ENCODE measurements at regions not wholly inside any gene's neighbourhood (a gene's known extent, or its start where the extent isn't known, plus 50 kb on each side); places are given as distances from the start of the nearest gene placed in this dataset.

DNA sequence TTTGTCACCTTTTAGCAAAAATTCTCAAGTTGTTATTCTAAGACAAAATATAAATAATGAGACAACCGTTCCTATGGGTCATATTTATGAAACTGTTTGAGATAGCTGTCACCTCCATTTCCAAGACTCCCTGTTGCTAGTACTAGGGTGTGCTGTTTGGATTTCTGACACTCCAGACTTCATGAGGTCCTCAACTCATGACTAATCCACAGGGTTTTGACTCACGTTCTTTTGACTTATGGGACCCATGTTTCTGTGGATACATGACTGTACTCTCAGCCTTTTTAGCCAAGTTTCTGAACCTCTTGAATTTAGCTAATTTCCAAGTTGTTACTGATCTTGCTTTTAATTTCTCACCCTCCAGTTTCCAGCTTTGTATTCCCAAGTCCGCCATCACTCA is 178.7 kb upstream of the FAM98A start:
- Histone ChIP-seq H3K9me3 (ENCODE audit: insufficient read depth, low read depth) (no peaks in the 10 kb centered on the region), H3K36me3 (ENCODE audit: low read depth) (no peaks in the 10 kb centered on the region), H3F3A (ENCODE audit: insufficient read depth, low read depth) (no peaks in the 10 kb centered on the region), H3K27ac (no peak overlapping the region), H3K4me2 (no peak overlapping the region), H3K79me2 (ENCODE audit: low read depth) (no peaks in the 10 kb centered on the region), H3K9me2 (ENCODE audit: insufficient read depth) (no peaks in the 10 kb centered on the region), H3K27me3 (ENCODE audit: insufficient read depth, low read depth) (peaks cover 14% of the 10 kb centered on the region), H3K4me3 (no peak overlapping the region), H4K20me1 (ENCODE audit: insufficient read depth) (no peaks in the 10 kb centered on the region), H2AFZ (no peak overlapping the region), H3K4me1 (replicated peaks; ENCODE audit: insufficient read depth) (no peaks in the 10 kb centered on the region)
- CTCF ChIA-PET, result no interaction called here
- no TSS peak for BruUV-seq (replicated peaks)
- POLR2A ChIA-PET (ENCODE audit: unreplicated experiment), result no interaction called here
- no peak for DNase-seq
- TF ChIP-seq EZH2 (IDR thresholded peaks at IDR 0.05; ENCODE audit: low read depth), result no peak
- TF ChIP-seq, protein P1, sequence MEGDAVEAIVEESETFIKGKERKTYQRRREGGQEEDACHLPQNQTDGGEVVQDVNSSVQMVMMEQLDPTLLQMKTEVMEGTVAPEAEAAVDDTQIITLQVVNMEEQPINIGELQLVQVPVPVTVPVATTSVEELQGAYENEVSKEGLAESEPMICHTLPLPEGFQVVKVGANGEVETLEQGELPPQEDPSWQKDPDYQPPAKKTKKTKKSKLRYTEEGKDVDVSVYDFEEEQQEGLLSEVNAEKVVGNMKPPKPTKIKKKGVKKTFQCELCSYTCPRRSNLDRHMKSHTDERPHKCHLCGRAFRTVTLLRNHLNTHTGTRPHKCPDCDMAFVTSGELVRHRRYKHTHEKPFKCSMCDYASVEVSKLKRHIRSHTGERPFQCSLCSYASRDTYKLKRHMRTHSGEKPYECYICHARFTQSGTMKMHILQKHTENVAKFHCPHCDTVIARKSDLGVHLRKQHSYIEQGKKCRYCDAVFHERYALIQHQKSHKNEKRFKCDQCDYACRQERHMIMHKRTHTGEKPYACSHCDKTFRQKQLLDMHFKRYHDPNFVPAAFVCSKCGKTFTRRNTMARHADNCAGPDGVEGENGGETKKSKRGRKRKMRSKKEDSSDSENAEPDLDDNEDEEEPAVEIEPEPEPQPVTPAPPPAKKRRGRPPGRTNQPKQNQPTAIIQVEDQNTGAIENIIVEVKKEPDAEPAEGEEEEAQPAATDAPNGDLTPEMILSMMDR (conservative IDR thresholded peaks at IDR 0.05), result no peak
- intact Hi-C loops (cut with micrococcal nuclease; ENCODE audit: unreplicated experiment), result loop anchor here (2.0 kb wide), 1 partner anchor 41 kb away; no protein-coding TSS in a partner anchor

DNA sequence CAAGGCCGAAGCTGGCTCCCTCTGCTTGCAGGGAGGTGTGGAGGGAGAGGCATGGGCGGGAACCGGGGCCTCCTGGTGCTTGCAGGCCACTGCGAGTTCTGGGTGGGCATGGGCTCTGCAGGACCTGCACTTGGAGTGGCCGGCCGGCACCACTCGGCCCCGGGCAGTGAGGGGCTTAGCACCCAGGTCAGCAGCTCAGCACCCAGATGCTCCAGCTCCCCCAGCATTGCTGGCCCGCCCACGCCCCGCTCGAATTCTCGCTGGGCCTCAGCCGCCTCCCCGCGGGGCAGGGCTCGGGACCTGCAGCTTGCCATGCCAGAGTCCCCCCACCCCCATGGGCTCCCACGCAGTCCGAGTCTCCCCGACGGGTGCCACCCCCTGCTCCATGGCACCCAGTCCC is 176.2 kb upstream of the FAM98A start:
- Histone ChIP-seq H3K27me3 (ENCODE audit: insufficient read depth, low read depth) (peaks cover 8% of the 10 kb centered on the region), H3K9me2 (ENCODE audit: insufficient read depth) (no peaks in the 10 kb centered on the region), H3K79me2 (ENCODE audit: low read depth) (no peaks in the 10 kb centered on the region), H2AFZ (no peak overlapping the region), H3K4me3 (no peak overlapping the region), H3K9me3 (ENCODE audit: insufficient read depth, low read depth) (no peaks in the 10 kb centered on the region), H3K4me2 (no peak overlapping the region), H3F3A (ENCODE audit: insufficient read depth, low read depth) (no peaks in the 10 kb centered on the region), H4K20me1 (ENCODE audit: insufficient read depth) (no peaks in the 10 kb centered on the region), H3K36me3 (ENCODE audit: low read depth) (no peaks in the 10 kb centered on the region), H3K4me1 (replicated peaks; ENCODE audit: insufficient read depth) (no peaks in the 10 kb centered on the region), H3K27ac (no peak overlapping the region)
- CTCF ChIA-PET, result no interaction called here
- POLR2A ChIA-PET (ENCODE audit: unreplicated experiment), result no interaction called here
- no TSS peak for BruUV-seq (replicated peaks)
- TF ChIP-seq, protein P1 (conservative IDR thresholded peaks at IDR 0.05), result no peak
- TF ChIP-seq EZH2 (IDR thresholded peaks at IDR 0.05; ENCODE audit: low read depth), result no peak
- DNase-seq, result no peak
- intact Hi-C loops (cut with micrococcal nuclease; ENCODE audit: unreplicated experiment), result no loop called here

DNA sequence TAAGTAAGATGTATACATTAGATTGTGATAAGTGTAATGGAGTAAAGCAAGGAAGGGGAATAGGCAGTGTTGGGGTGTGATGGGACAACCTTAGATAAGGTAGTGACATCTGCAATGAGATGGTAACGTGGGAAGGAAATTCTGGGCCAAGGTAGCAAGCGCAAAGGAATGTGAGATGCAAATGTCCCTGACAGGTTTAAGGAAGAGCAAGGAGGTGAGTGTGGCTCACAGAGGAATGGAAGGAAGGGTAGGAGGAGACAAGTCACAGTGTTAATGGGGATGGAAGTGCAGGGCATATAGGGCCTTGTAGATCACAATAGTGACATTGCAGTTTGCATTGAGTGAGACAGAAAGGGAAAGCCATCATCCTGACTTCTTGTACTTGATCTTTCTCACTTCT is 170.9 kb upstream of the FAM98A start:
- H3K79me2 ChIP-seq (ENCODE audit: low read depth), result no peaks in the 10 kb centered on the region
- DNase-seq, result no peak
- ChIA-PET POLR2A (ENCODE audit: unreplicated experiment) (no interaction called here), CTCF (no interaction called here)
- H2AFZ ChIP-seq, result no peak overlapping the region
- no peak for TF ChIP-seq EZH2 (IDR thresholded peaks at IDR 0.05; ENCODE audit: low read depth)
- H3K36me3 ChIP-seq (ENCODE audit: low read depth), result no peaks in the 10 kb centered on the region
- no peaks in the 10 kb centered on the region for H3K4me1 ChIP-seq (replicated peaks; ENCODE audit: insufficient read depth)
- no peaks in the 10 kb centered on the region for H3K9me2 ChIP-seq (ENCODE audit: insufficient read depth)
- H3K9me3 ChIP-seq (ENCODE audit: insufficient read depth, low read depth), result no peaks in the 10 kb centered on the region
- H3K4me2 ChIP-seq, result no peak overlapping the region
- H3K27me3 ChIP-seq (ENCODE audit: insufficient read depth, low read depth), result 0 out of 2 replicates have a peak, but pooled peaks cover 8% of the 10 kb centered on the region
- no peak overlapping the region for H3K4me3 ChIP-seq
- no TSS peak for BruUV-seq (replicated peaks)
- no peaks in the 10 kb centered on the region for H3F3A ChIP-seq (ENCODE audit: insufficient read depth, low read depth)
- intact Hi-C loops (cut with micrococcal nuclease; ENCODE audit: unreplicated experiment), result no loop called here
- no peak overlapping the region for H3K27ac ChIP-seq
- no peaks in the 10 kb centered on the region for H4K20me1 ChIP-seq (ENCODE audit: insufficient read depth)

DNA sequence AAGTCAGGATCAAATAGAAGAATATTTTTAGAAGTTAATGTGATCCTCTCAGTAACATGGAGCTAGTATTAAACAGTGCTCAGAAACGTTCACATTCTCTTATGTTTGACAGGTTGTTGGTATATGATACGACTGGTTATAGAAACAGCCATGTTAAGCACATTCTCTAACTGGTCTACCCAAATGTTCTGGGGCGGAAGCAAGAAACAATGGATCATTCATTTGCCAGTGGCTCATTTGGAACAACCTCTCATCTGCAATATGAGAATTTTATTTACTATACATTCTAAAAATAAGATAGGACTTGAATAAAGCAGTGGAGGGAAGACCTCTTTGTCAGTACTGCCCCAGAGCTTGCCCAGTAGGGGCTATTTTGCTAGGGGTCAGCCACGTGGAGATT is 167.1 kb upstream of the FAM98A start:
- no peak overlapping the region for H3K4me2 ChIP-seq
- H3K27ac ChIP-seq, result no peak overlapping the region
- TF ChIP-seq EZH2 (IDR thresholded peaks at IDR 0.05; ENCODE audit: low read depth), result no peak
- TF ChIP-seq, protein P1 (conservative IDR thresholded peaks at IDR 0.05), result no peak
- BruUV-seq (replicated peaks), result no TSS peak
- ChIA-PET CTCF (no interaction called here), POLR2A (ENCODE audit: unreplicated experiment) (no interaction called here)
- H3K79me2 ChIP-seq (ENCODE audit: low read depth), result no peaks in the 10 kb centered on the region
- no peaks in the 10 kb centered on the region for H3K36me3 ChIP-seq (ENCODE audit: low read depth)
- H2AFZ ChIP-seq, result no peak overlapping the region
- intact Hi-C loops (cut with micrococcal nuclease; ENCODE audit: unreplicated experiment), result no loop called here
- H3K9me3 ChIP-seq (ENCODE audit: insufficient read depth, low read depth), result no peaks in the 10 kb centered on the region
- H3K4me1 ChIP-seq (replicated peaks; ENCODE audit: insufficient read depth), result no peaks in the 10 kb centered on the region
- H3K9me2 ChIP-seq (ENCODE audit: insufficient read depth), result no peaks in the 10 kb centered on the region
- no peaks in the 10 kb centered on the region for H3F3A ChIP-seq (ENCODE audit: insufficient read depth, low read depth)
- DNase-seq, result no peak
- H4K20me1 ChIP-seq (ENCODE audit: insufficient read depth), result no peaks in the 10 kb centered on the region
- 0 out of 2 replicates have a peak, but pooled peaks cover 8% of the 10 kb centered on the region for H3K27me3 ChIP-seq (ENCODE audit: insufficient read depth, low read depth)
- H3K4me3 ChIP-seq, result no peak overlapping the region

Data from PC-9 (cell line).